Nephron progenitor cell (in vitro differentiated cells): ENCODE measurements at regions not wholly inside any gene's neighbourhood (a gene's known extent, or its start where the extent isn't known, plus 50 kb on each side); places are given as distances from the start of the nearest gene placed in this dataset.
"Not testable (repeated sequence)": the region's sequence is repeated elsewhere in the genome, so short reads cannot be mapped to it uniquely, and the experiment has no call there.

Experiments used
- DNase-seq: peaks from one replicate; pipeline ENCODE4 v3.0.0; 2021
- H3K27ac Mint-ChIP-seq: 2 replicates; pipeline ENCODE4 v1.8.0; 2021; ENCODE audit warnings: mild to moderate bottlenecking, moderate library complexity, mixed read lengths
- H3K27me3 Mint-ChIP-seq: 2 replicates; pipeline ENCODE4 v1.8.0; 2021; ENCODE audit warnings: mild to moderate bottlenecking, low read depth, mixed read lengths; ENCODE audit not compliant: poor library complexity
- H3K36me3 Mint-ChIP-seq: 2 replicates; pipeline ENCODE4 v1.8.0; 2021; ENCODE audit warnings: low read depth, mixed read lengths
- H3K4me1 Mint-ChIP-seq: 2 replicates; pipeline ENCODE4 v1.8.0; 2021; ENCODE audit warnings: mixed read lengths
- H3K4me3 Mint-ChIP-seq: 2 replicates; pipeline ENCODE4 v1.8.0; 2021; ENCODE audit warnings: mild to moderate bottlenecking, moderate library complexity, mixed read lengths
- H3K9me3 Mint-ChIP-seq: 2 replicates; pipeline ENCODE4 v1.8.0; 2021; ENCODE audit warnings: mild to moderate bottlenecking, moderate library complexity, mixed read lengths
- CTCF ChIP-seq: fragments of 200-600 bp; sonication (generic); IDR thresholded peaks from 2 replicates; pipeline ENCODE4 v1.5.0; 2021; ENCODE audit warnings: antibody characterized with exemption

DNA sequence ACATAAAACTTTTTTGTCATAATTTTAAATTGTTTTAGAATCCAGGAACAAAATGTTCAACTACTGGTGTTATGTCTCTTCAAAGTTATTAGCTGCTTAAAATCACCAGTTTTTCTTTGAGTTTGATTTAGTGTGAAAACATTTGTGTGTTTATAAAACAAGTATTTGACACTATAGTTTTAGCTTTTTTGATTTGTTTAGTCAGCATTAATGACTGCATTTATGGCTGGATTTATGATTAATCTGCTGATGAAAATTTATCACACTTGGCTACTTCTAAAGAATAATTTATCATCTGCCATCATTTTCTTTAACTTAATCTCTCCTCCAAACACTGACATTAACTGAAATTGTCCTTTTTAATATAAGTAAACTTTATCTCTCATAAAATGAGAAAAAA lies 1465.9 kb upstream of the SLC10A2 start:
- TF ChIP-seq CTCF, result no peak
- Mint-ChIP-seq H3K4me1 (no peaks in the 10 kb centered on the region), H3K36me3 (no peaks in the 10 kb centered on the region), H3K4me3 (no peak overlapping the region), H3K27ac (no peak overlapping the region), H3K27me3 (no peaks in the 10 kb centered on the region), H3K9me3 (no peaks in the 10 kb centered on the region)
- DNase-seq, result no peak

DNA sequence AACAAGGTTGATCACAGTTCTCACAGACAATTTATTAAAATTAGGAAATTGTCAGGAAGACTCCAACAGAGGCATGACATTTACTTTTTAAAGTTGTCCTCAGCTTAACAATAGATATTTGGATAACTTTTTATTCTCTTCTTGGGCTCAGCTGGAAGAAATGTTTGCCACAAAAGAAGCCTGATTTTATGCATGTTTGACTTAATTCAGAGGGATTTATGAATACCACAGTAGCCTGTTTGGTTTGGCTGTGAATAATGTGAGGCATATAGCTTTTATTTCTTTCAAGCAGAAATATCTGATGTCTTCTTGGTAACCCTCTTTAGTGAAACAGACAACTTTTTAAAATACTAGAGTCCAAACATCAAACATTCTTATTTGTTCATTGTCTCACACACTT lies 1464.5 kb upstream of the SLC10A2 start:
- Mint-ChIP-seq H3K27me3 (no peaks in the 10 kb centered on the region), H3K4me1 (no peaks in the 10 kb centered on the region), H3K4me3 (no peak overlapping the region), H3K27ac (no peak overlapping the region), H3K9me3 (no peaks in the 10 kb centered on the region), H3K36me3 (no peaks in the 10 kb centered on the region)
- no peak for TF ChIP-seq CTCF
- DNase-seq, result no peak

DNA sequence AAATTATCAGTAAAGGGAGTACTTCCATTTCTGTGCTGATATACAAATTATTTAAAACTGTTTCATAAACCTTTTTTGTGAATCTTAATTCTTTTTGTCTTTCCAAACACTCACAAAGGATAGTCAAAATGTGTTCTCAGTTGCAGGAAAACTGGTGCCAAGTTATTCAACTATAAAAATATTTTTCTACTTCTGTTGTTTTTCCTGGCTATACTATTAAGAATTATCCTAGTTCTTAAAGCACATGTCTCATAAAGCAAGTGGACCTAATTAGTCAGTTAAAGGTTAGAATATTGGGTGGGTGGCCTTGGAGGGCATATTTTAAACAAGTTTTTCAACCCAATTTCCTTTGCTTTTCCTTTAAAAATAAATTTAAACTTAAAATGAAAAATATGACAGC lies 1460.3 kb upstream of the SLC10A2 start:
- no peak for TF ChIP-seq CTCF
- Mint-ChIP-seq H3K27ac (no peak overlapping the region), H3K27me3 (no peaks in the 10 kb centered on the region), H3K9me3 (peaks cover 11% of the 10 kb centered on the region), H3K4me1 (no peaks in the 10 kb centered on the region), H3K36me3 (no peaks in the 10 kb centered on the region), H3K4me3 (no peak overlapping the region)
- DNase-seq, result no peak

GRCh38 chr13:104525467-104525866 lies 1459.2 kb upstream of the SLC10A2 start:
- no peaks in the 10 kb centered on the region for H3K27me3 Mint-ChIP-seq
- no peak for TF ChIP-seq CTCF
- H3K4me3 Mint-ChIP-seq, result no peak overlapping the region
- no peak for DNase-seq
- no peak overlapping the region for H3K27ac Mint-ChIP-seq
- no peaks in the 10 kb centered on the region for H3K36me3 Mint-ChIP-seq
- H3K9me3 Mint-ChIP-seq, result peaks cover 11% of the 10 kb centered on the region
- no peaks in the 10 kb centered on the region for H3K4me1 Mint-ChIP-seq

DNA sequence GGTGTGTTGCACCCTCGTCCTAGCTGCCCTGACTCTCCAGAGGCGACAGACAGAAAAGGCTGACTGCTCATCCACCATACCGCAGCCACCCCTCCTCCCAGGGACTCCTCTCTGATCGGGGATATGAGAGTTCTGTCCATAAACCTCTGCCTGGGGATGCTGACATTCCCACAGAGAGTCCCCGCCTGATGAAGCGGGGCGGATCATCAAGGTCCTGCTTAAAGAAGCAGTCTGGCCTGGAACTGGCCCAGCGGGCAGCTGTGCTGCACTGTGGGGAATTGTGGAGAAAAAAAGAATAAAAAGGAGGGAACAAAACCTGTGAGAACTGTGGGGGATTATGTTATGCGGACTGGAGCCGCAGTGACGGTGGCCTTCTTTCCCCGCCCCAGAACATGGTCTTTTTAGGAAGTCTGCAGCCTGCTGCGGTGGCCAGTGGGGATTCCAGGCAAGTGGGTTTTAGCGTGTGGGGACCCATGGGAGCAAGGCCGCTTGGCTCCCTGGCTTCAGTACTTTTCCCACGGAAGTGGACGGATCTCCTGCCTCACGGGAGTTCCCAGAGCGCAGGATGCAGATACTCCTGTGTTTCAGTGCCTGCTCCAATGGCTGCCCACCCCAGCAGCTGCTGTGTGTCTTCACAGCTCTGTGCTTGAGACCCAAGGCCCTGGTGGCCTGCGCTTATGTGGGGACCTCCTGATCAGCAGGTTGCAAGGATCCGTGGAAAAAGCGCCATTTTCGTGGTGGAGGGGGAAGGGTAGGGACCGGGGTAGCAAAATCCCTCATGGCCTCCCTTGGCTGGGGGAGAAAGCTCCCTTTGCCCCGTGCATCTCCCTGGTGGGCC lies 1456.2 kb upstream of the SLC10A2 start:
- no peak for TF ChIP-seq CTCF
- no peaks in the 10 kb centered on the region for H3K36me3 Mint-ChIP-seq
- H3K9me3 Mint-ChIP-seq, result peaks cover 11% of the 10 kb centered on the region
- H3K4me3 Mint-ChIP-seq, result no peak overlapping the region
- no peaks in the 10 kb centered on the region for H3K4me1 Mint-ChIP-seq
- H3K27ac Mint-ChIP-seq, result no peak overlapping the region
- H3K27me3 Mint-ChIP-seq, result peaks cover 3% of the 10 kb centered on the region
- DNase-seq, result no peak

DNA sequence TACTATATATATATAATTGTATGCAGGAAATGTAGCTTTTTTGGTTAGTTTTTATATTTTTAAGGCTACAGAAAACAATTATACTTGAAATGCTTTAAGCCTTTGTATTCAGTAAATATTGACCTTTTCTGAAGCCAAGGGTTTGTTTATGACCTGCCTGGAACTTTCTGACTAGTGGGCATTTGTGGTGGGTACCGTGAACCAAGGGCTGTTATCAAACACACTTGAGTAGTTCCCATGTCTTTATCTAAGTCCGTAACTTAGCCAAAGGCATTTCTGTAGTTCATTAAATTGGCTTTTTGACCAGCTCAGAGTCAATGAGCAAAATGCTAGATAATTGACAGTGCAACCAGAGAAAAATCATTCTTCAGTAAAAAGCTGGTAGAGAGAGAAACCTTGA lies 1444.2 kb upstream of the SLC10A2 start:
- no peak for TF ChIP-seq CTCF
- no peaks in the 10 kb centered on the region for H3K27me3 Mint-ChIP-seq
- H3K4me1 Mint-ChIP-seq, result no peaks in the 10 kb centered on the region
- H3K9me3 Mint-ChIP-seq, result no peaks in the 10 kb centered on the region
- H3K4me3 Mint-ChIP-seq, result no peak overlapping the region
- no peak overlapping the region for H3K27ac Mint-ChIP-seq
- DNase-seq, result no peak
- no peaks in the 10 kb centered on the region for H3K36me3 Mint-ChIP-seq

- H3K36me3 Mint-ChIP-seq, H3K27me3 Mint-ChIP-seq, DNase-seq, H3K27ac Mint-ChIP-seq, H3K9me3 Mint-ChIP-seq, H3K4me3 Mint-ChIP-seq, H3K4me1 Mint-ChIP-seq: not testable (repeated sequence)
Measured at GRCh38 chr13:104493502-104493901, 1427.3 kb upstream of the SLC10A2 start.
